Endometrial microvascular endothelial cells (primary cell): ENCODE measurements at regions not wholly inside any gene's neighbourhood (a gene's known extent, or its start where the extent isn't known, plus 50 kb on each side); places are given as distances from the start of the nearest gene placed in this dataset.
"Not testable (repeated sequence)": the region's sequence is repeated elsewhere in the genome, so short reads cannot be mapped to it uniquely, and the experiment has no call there.

Source experiments
- in situ Hi-C: cut with HindIII; loops from 2 replicates; pipeline ENCODE4 v1.10.0; 2017; ENCODE audit warnings: low sequenced_read_pairs, low pct_unique_long_range_greater_than_20kb; ENCODE audit errors: inconsistent ontology term

- in situ Hi-C loops: loop anchor here (25.0 kb wide), 2 partner anchors 212 to 337 kb away; no protein-coding TSS in a partner anchor
These were observed 89.9 kb upstream of the MITF start for GRCh38 chr3:69649120-69650065.

- in situ Hi-C loops: no loop called here
These were observed 91.1 kb upstream of the MITF start for GRCh38 chr3:69648126-69648525.

- in situ Hi-C loops: no loop called here
These were observed 91.7 kb upstream of the MITF start for GRCh38 chr3:69647511-69648110.

- in situ Hi-C loops: no loop called here
These were observed 92.2 kb upstream of the MITF start for GRCh38 chr3:69647081-69647480.

- in situ Hi-C loops: no loop called here
These were observed 92.8 kb upstream of the MITF start for GRCh38 chr3:69646287-69647067.

- in situ Hi-C loops: no loop called here
These were observed 96.7 kb upstream of the MITF start for GRCh38 chr3:69642606-69643005.

GRCh38 chr3:69639851-69640250, 99.4 kb upstream of the MITF start:
- in situ Hi-C loops: no loop called here

- in situ Hi-C loops: no loop called here
These were observed 110.3 kb upstream of the MITF start for GRCh38 chr3:69628951-69629350.

- in situ Hi-C loops: no loop called here
These were observed 126.0 kb upstream of the MITF start for GRCh38 chr3:69613286-69613685.

GRCh38 chr3:69612791-69613190, 126.5 kb upstream of the MITF start:
- in situ Hi-C loops: no loop called here

- in situ Hi-C loops: not testable (repeated sequence)
These were observed 129.7 kb upstream of the MITF start for GRCh38 chr3:69609566-69609965.

- in situ Hi-C loops: no loop called here
These were observed 131.6 kb upstream of the MITF start for GRCh38 chr3:69607466-69608305.

GRCh38 chr3:69605867-69606266, 133.4 kb upstream of the MITF start:
- in situ Hi-C loops: no loop called here

- in situ Hi-C loops: no loop called here
These were observed 134.4 kb upstream of the MITF start for GRCh38 chr3:69604735-69605450.

GRCh38 chr3:69602112-69602511, 137.2 kb upstream of the MITF start:
- in situ Hi-C loops: no loop called here

GRCh38 chr3:69594286-69594685, 145.0 kb upstream of the MITF start:
- in situ Hi-C loops: no loop called here

GRCh38 chr3:69591164-69591736, 148.0 kb upstream of the MITF start:
- in situ Hi-C loops: no loop called here

GRCh38 chr3:69590111-69590510, 149.2 kb upstream of the MITF start:
- in situ Hi-C loops: no loop called here
